Memory B cell (primary cell): ENCODE measurements at regions not wholly inside any gene's neighbourhood (a gene's known extent, or its start where the extent isn't known, plus 50 kb on each side); places are given as distances from the start of the nearest gene placed in this dataset.
"Not testable (repeated sequence)": the region's sequence is repeated elsewhere in the genome, so short reads cannot be mapped to it uniquely, and the experiment has no call there.

Experiments used
- ATAC-seq: fragments of 150-1000 bp; cut with Tn5 transposase; 2 replicates; pipeline ENCODE4 v1.10.0; 2021; ENCODE audit warnings: low read depth, mild to moderate bottlenecking, moderate library complexity
- DNase-seq, 2 donors: peaks; one replicate each; pipeline ENCODE4 v3.0.0; 2022; ENCODE audit warnings: low spot score in 2 of 2
- H3K27ac Mint-ChIP-seq: one replicate; pipeline ENCODE4 v1.8.0; 2022; ENCODE audit warnings: mild to moderate bottlenecking, moderate library complexity, mixed read lengths
- H3K27me3 Mint-ChIP-seq: one replicate; pipeline ENCODE4 v1.8.0; 2022; ENCODE audit warnings: mixed read lengths
- H3K36me3 Mint-ChIP-seq: one replicate; pipeline ENCODE4 v1.8.0; 2022; ENCODE audit warnings: mild to moderate bottlenecking, mixed read lengths
- H3K4me1 Mint-ChIP-seq: one replicate; pipeline ENCODE4 v1.8.0; 2022; ENCODE audit warnings: mixed read lengths
- H3K4me3 Mint-ChIP-seq: one replicate; pipeline ENCODE4 v1.8.0; 2022; ENCODE audit warnings: mild to moderate bottlenecking, moderate library complexity, mixed read lengths
- H3K9me3 Mint-ChIP-seq: one replicate; pipeline ENCODE4 v1.8.0; 2022; ENCODE audit warnings: mixed read lengths

DNA sequence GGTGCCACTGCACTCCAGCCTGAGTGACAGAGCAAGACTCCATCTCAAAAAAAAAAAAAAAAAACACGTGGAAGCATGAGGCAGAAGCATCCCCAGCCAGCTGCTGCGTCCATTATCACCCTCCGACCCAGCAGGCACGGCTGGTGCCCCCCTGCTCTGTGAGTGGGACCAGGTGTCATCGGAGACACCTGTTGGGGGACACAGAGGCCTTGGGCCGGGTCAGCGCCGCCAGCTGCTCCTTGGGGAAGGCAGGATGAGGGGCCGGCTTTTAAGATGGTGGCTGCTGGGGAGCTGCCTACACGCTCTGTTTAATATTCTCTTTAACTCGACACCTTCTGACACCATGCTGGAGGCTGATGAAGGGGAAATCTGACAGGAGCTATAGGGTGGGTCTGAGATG is 80.2 kb upstream of the RUFY1 start:
- no peak overlapping the region for H3K4me3 Mint-ChIP-seq
- peaks cover 4% of the 10 kb centered on the region for H3K36me3 Mint-ChIP-seq
- H3K4me1 Mint-ChIP-seq: no peaks in the 10 kb centered on the region
- no peak overlapping the region for H3K27ac Mint-ChIP-seq
- H3K9me3 Mint-ChIP-seq: peaks cover 4% of the 10 kb centered on the region
- no peak for DNase-seq
- ATAC-seq: no peak
- no peaks in the 10 kb centered on the region for H3K27me3 Mint-ChIP-seq

DNA sequence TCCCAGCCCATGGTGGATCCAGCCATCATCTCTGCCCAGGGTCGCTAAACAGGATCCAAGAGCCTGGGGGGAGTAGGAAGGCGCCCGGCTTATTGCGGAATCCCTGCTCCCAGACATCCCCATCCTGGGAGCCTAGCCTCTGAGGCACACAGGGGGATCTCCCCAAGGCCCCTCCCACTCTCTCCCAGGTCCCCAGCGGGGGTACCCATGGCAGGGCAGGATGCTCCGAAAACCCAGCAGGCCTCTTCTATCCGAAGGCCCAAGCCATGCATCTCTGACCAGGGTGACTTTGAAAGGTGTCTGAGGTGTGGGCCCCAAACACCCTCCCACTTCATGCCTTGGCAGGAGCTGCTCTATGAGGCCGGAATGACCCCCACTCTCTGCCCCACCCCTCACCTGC is 81.7 kb upstream of the RUFY1 start:
- no peaks in the 10 kb centered on the region for H3K27me3 Mint-ChIP-seq
- ATAC-seq: no peak

DNA sequence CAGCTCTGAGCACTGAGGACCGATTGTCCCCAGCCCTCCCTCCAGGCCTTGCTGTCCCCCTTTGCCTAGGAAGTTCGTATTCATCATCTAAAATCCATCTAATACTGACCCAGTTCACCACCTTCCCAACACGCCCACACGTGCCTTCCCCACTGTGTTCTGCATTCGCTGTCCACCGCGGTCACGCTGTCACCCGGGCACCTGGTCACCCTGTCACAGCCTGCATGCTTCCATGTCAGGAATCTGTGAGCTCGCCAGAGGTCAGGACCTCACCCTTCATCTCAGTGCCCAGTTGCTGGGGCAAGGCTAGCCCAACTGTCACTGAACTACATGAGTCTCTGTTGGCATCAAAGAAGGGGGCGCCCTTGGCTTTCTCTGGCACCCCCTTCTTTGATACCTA is 82.9 kb upstream of the RUFY1 start:
- ATAC-seq (no peak), DNase-seq (no peak)
- Mint-ChIP-seq H3K4me3 (no peak overlapping the region), H3K4me1 (no peaks in the 10 kb centered on the region), H3K27ac (no peak overlapping the region), H3K9me3 (peaks cover 4% of the 10 kb centered on the region), H3K27me3 (no peaks in the 10 kb centered on the region), H3K36me3 (peaks cover 4% of the 10 kb centered on the region)

More for the DNA sequence above, 81.7 kb upstream of the RUFY1 start:
- DNase-seq: no peak
- H3K27ac Mint-ChIP-seq: no peak overlapping the region
- no peak overlapping the region for H3K4me3 Mint-ChIP-seq
- peaks cover 4% of the 10 kb centered on the region for H3K36me3 Mint-ChIP-seq
- H3K9me3 Mint-ChIP-seq: peaks cover 4% of the 10 kb centered on the region
- H3K4me1 Mint-ChIP-seq: no peaks in the 10 kb centered on the region

DNA sequence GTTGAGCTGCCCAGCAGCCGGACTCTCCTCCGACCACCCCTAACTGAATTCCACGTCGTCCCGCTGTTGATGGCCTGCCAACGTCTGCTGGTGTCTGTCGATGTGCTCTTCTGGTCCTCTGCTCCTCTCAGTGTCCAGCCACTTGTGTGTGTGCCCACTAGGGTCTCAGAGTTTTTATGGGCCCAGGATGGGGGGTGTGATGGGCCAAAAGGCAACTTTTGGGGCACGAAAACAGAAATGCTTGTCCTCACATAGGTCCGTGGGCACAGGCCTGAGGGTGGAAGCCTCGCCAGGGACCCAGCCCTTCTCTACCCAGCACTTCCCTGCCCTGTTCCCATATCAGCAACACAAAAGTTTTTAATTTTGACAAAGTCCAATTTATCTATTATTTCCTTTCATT is 85.7 kb upstream of the RUFY1 start:
- Mint-ChIP-seq H3K36me3 (peaks cover 4% of the 10 kb centered on the region), H3K27ac (no peak overlapping the region), H3K27me3 (peaks cover 3% of the 10 kb centered on the region), H3K4me1 (no peaks in the 10 kb centered on the region), H3K9me3 (peaks cover 4% of the 10 kb centered on the region), H3K4me3 (no peak overlapping the region)
- no peak for ATAC-seq
- no peak for DNase-seq

DNA sequence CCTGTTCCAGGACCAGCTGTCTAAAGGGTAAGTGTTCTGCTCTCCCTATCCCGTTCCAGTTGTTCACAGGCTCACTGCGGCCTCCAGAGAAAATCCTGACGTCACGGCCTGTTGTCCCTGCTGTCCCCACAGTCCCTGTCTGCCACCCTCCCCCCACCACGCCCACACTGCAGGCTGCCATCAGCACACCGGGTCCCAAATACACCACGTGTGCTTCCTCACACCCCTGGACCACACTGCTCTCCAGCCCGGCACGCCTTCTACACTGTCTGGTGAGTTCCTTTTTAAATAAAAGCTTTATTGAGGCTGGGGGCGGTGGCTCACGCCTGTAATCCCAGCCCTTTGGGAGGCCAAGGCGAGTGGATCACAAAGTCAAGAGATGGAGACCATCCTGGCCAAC is 88.3 kb upstream of the RUFY1 start:
- Mint-ChIP-seq H3K4me1 (no peaks in the 10 kb centered on the region), H3K27me3 (peaks cover 4% of the 10 kb centered on the region), H3K4me3 (no peak overlapping the region), H3K9me3 (peaks cover 4% of the 10 kb centered on the region), H3K27ac (no peak overlapping the region), H3K36me3 (no peaks in the 10 kb centered on the region)
- DNase-seq: no peak
- no peak for ATAC-seq

DNA sequence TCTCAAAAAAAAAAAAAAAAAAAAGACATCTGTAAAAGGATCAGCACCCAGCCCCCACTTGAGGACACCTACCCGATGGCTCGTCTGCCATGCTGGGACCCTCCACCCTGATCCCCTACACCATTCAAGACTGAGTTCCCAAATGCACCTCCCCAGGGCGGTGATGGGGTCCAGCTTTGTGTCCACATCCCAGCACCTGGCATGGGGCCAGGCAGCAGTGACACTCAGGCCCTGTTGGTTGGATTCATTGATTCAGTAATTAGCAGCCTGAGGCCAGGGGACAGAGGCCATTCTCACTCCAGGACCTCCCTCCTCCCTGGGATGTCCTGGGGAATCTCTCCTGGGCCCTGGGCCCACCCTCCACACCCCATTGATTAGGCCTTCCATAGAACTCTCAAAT is 88.8 kb upstream of the RUFY1 start:
- Mint-ChIP-seq H3K27ac (no peak overlapping the region), H3K4me3 (no peak overlapping the region), H3K36me3 (no peaks in the 10 kb centered on the region), H3K9me3 (peaks cover 6% of the 10 kb centered on the region), H3K4me1 (no peaks in the 10 kb centered on the region), H3K27me3 (peaks cover 4% of the 10 kb centered on the region)
- DNase-seq: no peak
- ATAC-seq: no peak

DNA sequence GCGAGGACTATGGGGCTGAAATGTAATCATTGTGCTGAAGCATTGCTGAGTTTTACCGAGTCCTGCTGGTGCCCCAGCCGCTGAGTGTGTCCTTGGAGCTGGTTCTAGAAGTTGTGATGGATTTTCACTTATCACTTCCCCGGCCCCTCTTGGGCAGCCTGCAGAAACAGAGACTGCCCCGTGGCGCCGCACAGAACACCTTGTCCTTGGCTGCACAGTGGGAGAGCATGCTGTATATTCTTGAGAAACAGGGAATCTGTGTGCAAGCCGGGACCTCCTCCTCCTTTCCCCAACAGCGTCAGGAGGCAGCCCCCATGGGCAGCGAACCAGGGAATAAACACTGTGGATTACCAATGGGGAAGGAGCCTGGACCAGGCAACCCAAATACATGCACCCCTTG is 90.6 kb upstream of the RUFY1 start:
- Mint-ChIP-seq H3K4me3 (no peak overlapping the region), H3K27me3 (peaks cover 4% of the 10 kb centered on the region), H3K27ac (no peak overlapping the region), H3K4me1 (no peaks in the 10 kb centered on the region), H3K36me3 (no peaks in the 10 kb centered on the region), H3K9me3 (peaks cover 4% of the 10 kb centered on the region)
- ATAC-seq: no peak
- DNase-seq: no peak

DNA sequence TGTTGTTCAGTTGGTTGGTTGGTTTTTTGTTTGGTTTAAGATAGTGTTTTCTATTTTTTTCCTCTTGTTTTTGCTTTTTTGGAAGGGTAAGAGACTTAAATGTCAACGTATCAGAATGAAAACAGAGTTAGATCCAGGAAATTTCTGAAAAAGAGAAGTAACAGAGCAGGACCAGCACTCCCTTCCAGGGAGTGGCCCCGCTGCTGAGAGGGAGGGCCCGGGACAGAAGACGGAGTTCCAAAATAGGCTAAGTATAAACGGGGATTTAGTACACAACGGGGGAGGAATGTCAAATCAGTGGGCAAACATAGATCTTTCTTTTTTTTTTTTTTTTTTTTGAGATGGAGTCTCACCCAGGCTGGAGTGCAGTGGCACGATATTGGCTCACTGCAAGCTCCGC is 92.7 kb upstream of the RUFY1 start:
- H3K36me3 Mint-ChIP-seq: peaks cover 2% of the 10 kb centered on the region
- peaks cover 4% of the 10 kb centered on the region for H3K9me3 Mint-ChIP-seq
- ATAC-seq (no peak), DNase-seq (no peak)
- peaks cover 14% of the 10 kb centered on the region for H3K27me3 Mint-ChIP-seq
- no peak overlapping the region for H3K4me3 Mint-ChIP-seq
- no peaks in the 10 kb centered on the region for H3K4me1 Mint-ChIP-seq
- H3K27ac Mint-ChIP-seq: no peak overlapping the region

DNA sequence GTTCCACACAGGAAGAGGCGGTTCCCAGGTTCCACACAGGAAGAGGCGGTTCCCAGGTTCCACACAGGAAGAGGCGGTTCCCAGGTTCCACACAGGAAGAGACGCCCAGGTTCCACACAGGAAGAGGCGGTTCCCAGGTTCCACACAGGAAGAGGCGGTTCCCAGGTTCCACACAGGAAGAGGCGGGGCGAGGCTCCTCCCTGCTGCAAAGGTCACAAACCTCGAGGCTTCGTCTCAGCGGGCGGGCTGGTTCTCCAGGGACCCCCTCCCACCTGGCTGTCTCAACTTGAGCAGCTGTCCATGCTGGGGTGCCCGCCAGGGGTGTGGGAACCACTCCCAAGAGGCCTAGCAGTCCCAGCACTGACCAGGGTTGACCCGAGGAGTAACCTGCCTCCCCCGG is 94.3 kb upstream of the RUFY1 start:
- H3K27ac Mint-ChIP-seq, DNase-seq, H3K4me1 Mint-ChIP-seq, H3K4me3 Mint-ChIP-seq, ATAC-seq, H3K36me3 Mint-ChIP-seq, H3K9me3 Mint-ChIP-seq: not testable (repeated sequence)
- H3K27me3 Mint-ChIP-seq: peaks cover 18% of the 10 kb centered on the region

DNA sequence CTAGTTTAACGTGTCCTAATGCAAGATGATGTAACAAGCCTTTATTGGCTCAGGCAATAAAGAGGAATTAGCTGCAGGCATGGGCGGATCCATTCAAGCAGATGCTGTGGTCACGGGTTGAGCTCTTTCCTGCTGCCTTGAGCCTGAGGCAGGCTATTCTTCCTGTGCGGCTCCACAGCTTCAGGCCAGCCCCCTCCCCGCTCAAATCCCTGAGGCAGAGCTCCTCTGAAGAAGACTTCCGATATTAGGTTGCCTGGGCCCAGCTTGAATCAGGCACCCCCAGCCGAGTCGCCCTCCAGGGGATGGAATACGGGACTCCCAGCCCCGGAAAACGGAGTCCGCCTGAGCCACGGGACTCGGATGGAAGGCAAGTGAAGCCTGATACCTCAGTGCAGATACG is 95.0 kb upstream of the RUFY1 start:
- no peak overlapping the region for H3K27ac Mint-ChIP-seq
- ATAC-seq (no peak), DNase-seq (no peak)
- no peak overlapping the region for H3K4me3 Mint-ChIP-seq
- H3K27me3 Mint-ChIP-seq: peaks cover 18% of the 10 kb centered on the region
- H3K9me3 Mint-ChIP-seq: peaks cover 6% of the 10 kb centered on the region
- H3K36me3 Mint-ChIP-seq: peaks cover 2% of the 10 kb centered on the region
- no peaks in the 10 kb centered on the region for H3K4me1 Mint-ChIP-seq

DNA sequence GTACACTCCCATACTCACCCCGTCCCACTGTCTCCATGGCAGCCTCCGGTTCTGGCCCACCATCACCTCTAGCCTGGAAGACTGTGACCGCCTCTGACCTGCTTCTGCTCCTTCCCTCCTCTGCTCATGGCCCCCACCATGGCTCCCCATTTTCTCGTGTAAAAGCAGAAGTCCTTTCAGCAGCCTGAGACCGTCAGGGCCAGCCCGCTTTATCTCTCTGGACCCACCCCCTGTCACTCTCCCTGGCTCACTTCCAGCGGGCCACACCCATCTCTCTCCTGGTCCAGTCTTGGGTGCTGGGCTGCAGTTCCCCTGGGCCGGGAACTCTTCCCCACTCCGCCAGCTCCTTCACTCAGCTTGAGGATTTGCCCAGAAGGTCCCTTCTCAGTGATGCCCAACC is 96.0 kb upstream of the RUFY1 start:
- Mint-ChIP-seq H3K27ac (no peak overlapping the region), H3K27me3 (peaks cover 16% of the 10 kb centered on the region), H3K4me1 (no peaks in the 10 kb centered on the region), H3K9me3 (peaks cover 6% of the 10 kb centered on the region), H3K36me3 (peaks cover 2% of the 10 kb centered on the region), H3K4me3 (no peak overlapping the region)
- ATAC-seq (no peak), DNase-seq (no peak)

DNA sequence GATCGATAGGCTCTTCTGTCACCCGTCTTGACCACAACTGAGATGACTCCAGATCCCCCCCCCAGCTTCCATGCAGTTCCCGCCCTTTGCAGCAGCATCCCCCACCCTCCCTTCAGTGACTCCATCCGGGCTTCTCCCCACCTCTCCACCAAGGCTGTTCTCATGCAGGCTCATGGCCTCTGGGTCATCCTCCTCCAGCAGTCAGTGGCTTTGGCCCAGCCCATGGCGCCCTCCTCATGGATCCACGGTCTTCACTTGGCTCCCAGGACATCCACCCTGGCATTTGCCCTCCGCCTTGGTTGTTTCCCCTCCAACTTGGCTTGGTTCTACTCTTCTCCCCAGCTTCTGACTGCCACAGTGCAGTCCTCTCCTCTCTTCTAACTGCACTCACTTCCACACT is 96.7 kb upstream of the RUFY1 start:
- H3K27ac Mint-ChIP-seq: no peak overlapping the region
- peaks cover 6% of the 10 kb centered on the region for H3K9me3 Mint-ChIP-seq
- peaks cover 16% of the 10 kb centered on the region for H3K27me3 Mint-ChIP-seq
- ATAC-seq: no peak
- no peaks in the 10 kb centered on the region for H3K4me1 Mint-ChIP-seq
- DNase-seq: no peak
- H3K4me3 Mint-ChIP-seq: no peak overlapping the region
- peaks cover 2% of the 10 kb centered on the region for H3K36me3 Mint-ChIP-seq

DNA sequence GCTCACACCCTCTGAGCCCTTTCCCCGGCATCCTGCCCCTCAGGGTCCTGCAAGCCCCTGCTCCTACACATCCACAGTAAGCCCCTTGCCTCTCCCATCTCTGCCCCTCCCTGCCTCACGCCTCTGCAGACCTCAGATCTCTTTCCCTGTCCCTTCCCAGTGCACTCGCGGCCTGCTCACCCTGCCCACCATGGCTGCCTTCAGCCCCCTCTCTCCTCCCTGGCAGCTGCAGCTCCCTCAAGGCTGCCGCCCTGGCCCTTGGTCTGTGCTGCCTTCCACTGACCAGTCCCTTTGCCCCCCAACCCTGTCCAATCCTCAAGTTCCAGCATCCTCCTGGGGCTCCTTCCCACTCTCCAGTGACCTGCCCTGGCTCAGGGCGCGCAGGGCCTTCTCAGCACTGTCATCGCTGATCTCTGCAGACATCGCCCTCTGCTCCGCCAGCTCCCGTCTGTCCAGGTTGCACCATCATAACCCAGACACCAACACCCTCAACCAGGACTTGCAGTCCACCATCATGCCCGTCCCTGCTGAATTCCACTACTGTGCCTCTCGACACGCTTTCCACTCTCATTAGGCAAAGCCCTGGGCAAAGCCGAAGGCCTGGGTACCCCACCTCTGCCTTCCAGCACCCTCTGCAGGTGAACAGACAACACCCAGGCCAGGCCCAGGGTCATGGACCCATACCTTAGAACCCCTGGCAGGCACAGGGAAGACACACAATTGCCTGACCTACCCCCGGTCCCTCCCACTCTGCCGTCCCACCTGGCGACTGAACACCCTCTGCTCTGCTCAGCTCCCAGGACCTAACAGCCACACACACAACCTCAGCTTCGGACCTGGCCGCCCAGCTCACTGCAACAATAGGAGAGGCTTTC is 97.8 kb upstream of the RUFY1 start:
- H3K36me3 Mint-ChIP-seq: peaks cover 2% of the 10 kb centered on the region
- ATAC-seq (no peak), DNase-seq (no peak)
- H3K9me3 Mint-ChIP-seq: peaks cover 5% of the 10 kb centered on the region
- H3K27ac Mint-ChIP-seq: no peak overlapping the region
- H3K27me3 Mint-ChIP-seq: peaks cover 16% of the 10 kb centered on the region
- no peak overlapping the region for H3K4me3 Mint-ChIP-seq
- no peaks in the 10 kb centered on the region for H3K4me1 Mint-ChIP-seq

DNA sequence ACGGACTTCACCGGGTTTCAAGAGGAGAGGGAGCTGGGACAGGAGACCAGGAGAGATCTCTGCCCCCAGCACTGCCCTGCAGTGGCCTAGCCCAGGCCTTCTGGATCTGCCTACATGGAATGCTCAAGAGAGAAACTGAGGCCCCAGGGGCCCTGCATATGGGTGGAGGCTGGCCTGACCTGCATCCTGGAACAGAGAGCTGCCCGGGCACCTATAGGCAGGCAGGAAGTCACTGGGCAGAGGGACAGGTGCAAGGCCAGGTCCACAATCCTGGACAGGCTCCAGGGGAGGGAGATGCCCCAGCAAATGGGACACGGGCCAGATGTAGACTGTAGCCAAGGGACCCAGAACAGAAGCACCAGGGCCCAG is 98.5 kb upstream of the RUFY1 start:
- ATAC-seq (no peak), DNase-seq (no peak)
- Mint-ChIP-seq H3K27ac (no peak overlapping the region), H3K36me3 (peaks cover 2% of the 10 kb centered on the region), H3K4me3 (no peak overlapping the region), H3K4me1 (no peaks in the 10 kb centered on the region), H3K9me3 (peaks cover 2% of the 10 kb centered on the region), H3K27me3 (peaks cover 15% of the 10 kb centered on the region)

DNA sequence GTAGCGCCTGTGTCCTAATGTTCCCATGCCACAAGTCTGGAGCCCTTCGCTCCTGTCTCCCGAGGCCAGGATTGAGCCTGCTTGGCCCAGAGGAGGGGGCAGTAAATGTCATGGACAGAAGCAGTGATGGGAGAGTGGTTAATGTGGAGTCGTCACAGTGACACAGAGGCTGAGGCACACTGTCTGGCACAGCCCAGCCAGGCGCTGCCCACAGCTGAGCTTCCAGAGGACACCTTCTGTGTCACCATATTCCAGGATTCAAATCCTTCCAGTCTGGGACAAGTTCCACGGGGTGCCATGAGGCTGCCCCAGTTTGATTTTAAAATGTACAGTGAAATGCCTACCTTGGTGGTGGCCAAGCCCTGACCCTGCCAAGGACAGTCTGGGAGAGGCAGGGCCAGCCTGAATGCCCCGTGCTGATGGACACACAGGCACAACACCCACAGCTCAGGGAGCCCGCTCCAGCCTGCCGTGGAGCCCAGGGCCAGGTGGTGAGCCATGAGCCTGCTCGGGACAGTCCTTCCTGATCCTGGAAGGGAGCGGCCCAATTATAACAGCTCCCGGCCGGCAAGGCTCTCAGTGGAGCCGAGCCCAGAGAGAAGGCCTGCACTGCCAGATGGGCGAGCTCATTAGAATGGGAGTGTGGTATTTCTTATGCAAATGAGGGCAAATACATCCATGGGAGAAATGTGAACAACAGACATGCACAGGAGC is 99.1 kb upstream of the RUFY1 start:
- H3K9me3 Mint-ChIP-seq: peaks cover 2% of the 10 kb centered on the region
- H3K27me3 Mint-ChIP-seq: peaks cover 15% of the 10 kb centered on the region
- DNase-seq (no peak), ATAC-seq (no peak)
- H3K4me1 Mint-ChIP-seq: no peaks in the 10 kb centered on the region
- H3K27ac Mint-ChIP-seq: no peak overlapping the region
- H3K4me3 Mint-ChIP-seq: no peak overlapping the region
- H3K36me3 Mint-ChIP-seq: peaks cover 2% of the 10 kb centered on the region
